NT2/D1 (cell line): ENCODE measurements at regions not wholly inside any gene's neighbourhood (a gene's known extent, or its start where the extent isn't known, plus 50 kb on each side); places are given as distances from the start of the nearest gene placed in this dataset.

Experiments used
- DNase-seq: peaks from one replicate; pipeline ENCODE4 v3.0.0-alpha.2; 2011; ENCODE audit warnings: low read depth, low spot score
- H3K27me3 ChIP-seq: 2 replicates; pipeline ENCODE4 v1.6.0; 2011; ENCODE audit warnings: mild to moderate bottlenecking; ENCODE audit not compliant: insufficient read length, insufficient read depth
- H3K36me3 ChIP-seq: 2 replicates; pipeline ENCODE4 v1.6.1; 2011; ENCODE audit warnings: mild to moderate bottlenecking, low read length, mixed read lengths; ENCODE audit not compliant: insufficient read depth, insufficient read length
- H3K4me1 ChIP-seq: 2 replicates; pipeline ENCODE4 v1.5.1; 2011; ENCODE audit not compliant: insufficient read depth, insufficient read length
- H3K4me3 ChIP-seq: 2 replicates; pipeline ENCODE4 v1.5.1; 2011; ENCODE audit warnings: low read depth; ENCODE audit not compliant: insufficient read length
- H3K9ac ChIP-seq: 2 replicates; pipeline ENCODE4 v1.6.0; 2011; ENCODE audit warnings: low read depth; ENCODE audit not compliant: insufficient read length
- H3K9me3 ChIP-seq: 2 replicates; pipeline ENCODE4 v1.5.1; 2011; ENCODE audit warnings: mild to moderate bottlenecking, low read length; ENCODE audit not compliant: insufficient read depth
- SUZ12 ChIP-seq: IDR thresholded peaks from 2 replicates; pipeline ENCODE4 v1.6.1; 2011; ENCODE audit not compliant: insufficient read length, insufficient read depth; ENCODE audit errors: extremely low read depth
- YY1 ChIP-seq: IDR thresholded peaks from 2 replicates; pipeline ENCODE4 v1.6.1; 2011; ENCODE audit not compliant: insufficient read length, insufficient read depth
- ZNF274 ChIP-seq: IDR thresholded peaks from 2 replicates; pipeline ENCODE4 v1.6.1; 2011; ENCODE audit warnings: mild to moderate bottlenecking, low read depth, low read length

DNA sequence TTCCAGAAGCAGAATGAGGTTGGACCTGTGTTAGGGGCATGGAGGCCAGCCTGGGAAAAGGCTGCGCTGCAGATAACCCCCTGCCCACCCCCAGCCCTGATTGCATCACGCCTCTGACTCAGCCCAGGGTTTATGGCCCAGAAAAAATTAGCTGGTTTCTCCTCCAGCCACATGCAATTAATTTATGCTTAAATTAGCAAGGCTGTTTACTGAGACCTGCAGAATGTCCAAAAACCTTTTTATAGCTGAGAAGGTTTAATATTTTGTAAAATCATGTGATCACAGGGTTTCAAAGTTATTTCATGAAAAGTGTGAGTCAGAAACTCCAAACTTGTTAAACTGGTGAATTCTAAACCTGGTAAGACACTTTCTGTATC lies 123.1 kb upstream of the HDAC4 start:
- TF ChIP-seq ZNF274 (no peak), YY1 (no peak), SUZ12 (no peak)
- no peak overlapping the region for H3K9ac ChIP-seq
- peaks cover 4% of the 10 kb centered on the region for H3K4me1 ChIP-seq
- H3K36me3 ChIP-seq, result no peaks in the 10 kb centered on the region
- no peak for DNase-seq
- no peak overlapping the region for H3K4me3 ChIP-seq
- no peaks in the 10 kb centered on the region for H3K9me3 ChIP-seq
- no peaks in the 10 kb centered on the region for H3K27me3 ChIP-seq

DNA sequence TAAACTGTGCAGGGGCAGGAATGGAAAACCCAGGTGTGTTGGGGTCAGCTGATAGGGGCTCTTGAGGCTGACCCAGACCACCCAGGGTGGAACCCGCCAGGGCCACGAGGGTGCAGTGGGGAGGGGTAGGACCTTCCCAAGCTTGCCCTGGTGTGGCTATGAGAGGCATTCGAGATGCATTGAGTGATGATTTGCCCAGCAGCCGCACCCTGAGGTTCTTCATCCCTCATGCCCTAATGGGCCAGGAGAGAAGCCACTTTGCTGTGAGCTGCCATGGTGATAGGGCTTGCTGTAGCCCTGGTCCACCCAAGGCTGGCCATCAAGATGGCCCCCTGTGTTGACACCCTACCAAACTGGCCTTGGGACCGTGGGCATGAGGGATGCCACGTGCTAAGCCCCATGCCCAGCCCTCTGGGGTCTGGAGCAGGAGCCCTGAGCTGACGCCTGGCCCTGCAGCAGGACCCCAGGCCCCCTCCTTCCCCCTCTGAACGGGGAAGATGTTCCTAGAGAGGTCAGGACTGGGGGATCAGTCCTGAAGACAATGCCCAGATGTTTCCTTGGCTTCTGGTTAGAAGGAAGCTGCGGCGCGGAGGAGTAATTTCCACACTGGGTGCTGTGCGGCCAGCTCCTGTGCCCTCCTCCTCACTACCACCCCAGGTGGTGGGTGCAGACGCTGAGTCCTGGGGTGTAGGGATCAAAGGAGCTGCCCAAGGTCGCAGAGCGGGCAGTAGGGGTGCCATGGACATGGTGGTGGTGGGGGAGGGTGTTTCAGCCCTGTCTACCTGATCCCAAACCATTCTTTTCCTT lies 122.5 kb upstream of the HDAC4 start:
- Histone ChIP-seq H3K4me1 (peaks cover 4% of the 10 kb centered on the region), H3K27me3 (no peaks in the 10 kb centered on the region), H3K36me3 (no peaks in the 10 kb centered on the region), H3K9me3 (no peaks in the 10 kb centered on the region), H3K4me3 (no peak overlapping the region), H3K9ac (no peak overlapping the region)
- TF ChIP-seq YY1 (no peak), SUZ12 (no peak), ZNF274 (no peak)
- no peak for DNase-seq

DNA sequence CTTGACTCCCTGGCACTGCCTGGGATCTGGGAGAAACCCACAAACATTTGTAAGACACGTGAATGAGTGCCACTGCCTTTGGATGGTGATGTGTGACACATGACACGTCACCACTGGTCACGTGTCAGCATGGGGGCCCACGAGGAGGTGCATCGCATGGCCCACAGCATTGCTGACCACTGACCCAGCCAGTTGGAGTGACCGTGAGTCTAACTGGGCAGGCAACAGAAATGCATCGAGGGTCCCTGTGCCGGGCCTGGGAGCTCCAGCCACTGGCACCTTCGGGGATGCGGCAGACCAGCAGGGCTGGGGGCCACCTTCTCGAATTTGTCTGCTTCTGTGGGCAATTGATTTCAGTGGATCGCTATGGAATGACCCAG lies 121.9 kb upstream of the HDAC4 start:
- H3K9ac ChIP-seq, result no peak overlapping the region
- H3K4me3 ChIP-seq, result no peak overlapping the region
- H3K36me3 ChIP-seq, result no peaks in the 10 kb centered on the region
- no peak for DNase-seq
- no peaks in the 10 kb centered on the region for H3K9me3 ChIP-seq
- TF ChIP-seq SUZ12 (no peak), ZNF274 (no peak), YY1 (no peak)
- H3K27me3 ChIP-seq, result no peaks in the 10 kb centered on the region
- peaks cover 4% of the 10 kb centered on the region for H3K4me1 ChIP-seq

DNA sequence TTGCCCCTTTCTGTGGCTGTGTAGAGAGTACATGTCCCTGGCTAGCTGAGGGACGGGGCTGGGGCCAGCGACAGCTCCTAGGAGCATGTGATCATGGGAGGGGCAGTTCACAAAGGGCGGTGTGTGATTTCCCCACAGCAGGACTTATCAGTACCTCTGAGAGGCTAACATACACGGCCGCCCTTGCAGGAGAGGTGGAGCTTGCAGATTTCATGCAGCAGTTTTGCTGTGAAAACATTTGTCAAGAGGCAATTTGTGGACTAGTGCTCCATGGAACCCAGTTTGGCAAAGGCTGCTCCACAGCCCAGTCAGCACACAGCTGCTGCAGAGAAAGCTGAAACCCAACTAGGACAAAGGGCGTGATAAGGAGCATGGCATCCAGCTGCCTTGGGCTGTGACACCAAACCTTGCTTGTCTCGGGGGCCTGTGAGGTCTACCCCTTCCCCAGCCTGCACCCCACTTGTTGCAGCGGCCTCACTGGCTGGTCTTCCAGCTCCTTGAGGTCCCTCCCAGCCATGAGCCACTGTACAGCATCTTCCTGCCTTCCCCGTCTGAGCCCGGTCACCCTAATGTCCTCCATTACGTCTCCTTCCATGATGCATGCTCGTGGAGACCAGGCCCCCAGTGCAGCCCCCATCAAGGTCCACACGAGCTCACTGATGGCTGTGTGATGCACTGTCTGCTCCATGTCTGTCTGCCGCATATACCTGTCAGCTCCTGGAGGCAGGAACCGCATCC lies 121.4 kb upstream of the HDAC4 start:
- Histone ChIP-seq H3K9ac (no peak overlapping the region), H3K27me3 (no peaks in the 10 kb centered on the region), H3K4me3 (no peak overlapping the region), H3K9me3 (no peaks in the 10 kb centered on the region), H3K4me1 (peaks cover 4% of the 10 kb centered on the region), H3K36me3 (no peaks in the 10 kb centered on the region)
- no peak for DNase-seq
- TF ChIP-seq SUZ12 (no peak), YY1 (no peak), ZNF274 (no peak)

DNA sequence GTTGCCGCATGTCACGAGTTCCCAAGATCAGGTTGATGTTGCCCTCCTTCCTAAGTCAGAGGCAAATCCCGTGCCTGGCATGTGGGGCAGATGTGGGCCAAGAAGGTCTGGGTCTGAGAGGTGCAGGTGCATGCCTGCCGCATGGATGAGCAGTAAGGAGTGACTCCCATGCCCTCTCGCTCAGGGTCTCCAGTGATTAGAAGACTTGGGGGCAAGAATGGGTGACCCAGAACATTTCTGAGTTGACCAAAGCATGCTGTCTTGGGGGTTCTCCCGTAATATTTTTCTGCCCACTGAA lies 120.6 kb upstream of the HDAC4 start:
- no peak overlapping the region for H3K4me3 ChIP-seq
- no peak overlapping the region for H3K9ac ChIP-seq
- TF ChIP-seq ZNF274 (no peak), SUZ12 (no peak), YY1 (no peak)
- H3K9me3 ChIP-seq, result no peaks in the 10 kb centered on the region
- H3K27me3 ChIP-seq, result no peaks in the 10 kb centered on the region
- peaks cover 4% of the 10 kb centered on the region for H3K4me1 ChIP-seq
- DNase-seq, result no peak
- H3K36me3 ChIP-seq, result no peaks in the 10 kb centered on the region

DNA sequence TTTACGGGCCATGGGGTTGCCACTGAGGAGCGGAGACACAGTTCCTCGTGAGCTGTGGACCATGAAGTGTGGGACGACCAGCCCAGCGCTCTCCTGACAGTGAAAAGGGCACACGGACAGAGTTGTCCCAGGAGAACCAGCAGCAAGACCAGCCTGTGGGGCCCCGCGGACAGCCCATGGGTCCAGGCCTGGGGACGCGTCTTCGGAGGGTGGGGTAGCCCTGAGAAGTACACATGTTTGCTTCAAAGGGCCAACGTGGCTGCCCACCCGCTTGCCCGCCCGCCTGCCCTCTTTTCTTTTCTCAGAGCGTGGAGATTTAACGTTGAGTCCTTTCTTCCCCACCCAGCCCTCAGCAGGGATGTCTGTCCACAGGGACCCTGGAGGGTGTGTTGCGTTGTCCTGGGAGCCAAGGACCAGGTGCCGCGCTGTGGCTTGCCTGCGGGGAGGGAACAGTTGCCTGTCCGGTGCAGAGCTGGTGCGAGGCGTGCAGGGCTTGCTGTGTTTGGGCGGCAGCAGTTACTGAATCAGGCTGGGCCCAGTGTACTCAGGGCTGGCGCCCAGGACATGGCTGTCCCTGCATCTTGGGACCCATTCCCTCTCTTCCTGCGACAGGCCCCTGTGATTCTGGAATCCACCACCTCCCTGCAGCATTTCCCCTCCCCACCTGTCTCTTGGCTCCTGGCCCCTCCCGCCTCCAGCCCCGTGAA lies 120.1 kb upstream of the HDAC4 start:
- Histone ChIP-seq H3K9me3 (no peaks in the 10 kb centered on the region), H3K4me1 (peaks cover 4% of the 10 kb centered on the region), H3K36me3 (no peaks in the 10 kb centered on the region), H3K4me3 (no peak overlapping the region), H3K27me3 (no peaks in the 10 kb centered on the region), H3K9ac (no peak overlapping the region)
- TF ChIP-seq YY1 (no peak), SUZ12 (no peak), ZNF274 (no peak)
- no peak for DNase-seq
